Common myeloid progenitor, CD34-positive (primary cell): ENCODE measurements at regions not wholly inside any gene's neighbourhood (a gene's known extent, or its start where the extent isn't known, plus 50 kb on each side); places are given as distances from the start of the nearest gene placed in this dataset.

Source experiments
- CTCF ChIA-PET: fragments of 350-600 bp; sonication (Branson Sonifier 250); formaldehyde crosslinking; loops from one replicate; lab custom pipeline; 2021; ENCODE audit warnings: antibody characterized with exemption; lab: Charles Lee
- POLR2A ChIA-PET: fragments of 350-600 bp; sonication (Branson Sonifier 250); formaldehyde crosslinking; loops from one replicate; lab custom pipeline; 2021; ENCODE audit warnings: antibody characterized with exemption; lab: Charles Lee
- DNase-seq, 3 donors: peaks; one replicate each; pipeline versions ENCODE4 v3.0.0 to v3.0.0-alpha.2; 2013
- H3K27ac ChIP-seq, 2 experiments: 1 replicate in 1 of 2; 2 replicates in 1 of 2; pipeline ENCODE4 v1.7.0; 2013; ENCODE audit warnings: inconsistent platforms in 2 of 2, low read length in 2 of 2, mild to moderate bottlenecking in 2 of 2, low read depth in 1 of 2, moderate library complexity in 1 of 2; ENCODE audit not compliant: severe bottlenecking in 2 of 2, insufficient read depth in 1 of 2, poor library complexity in 1 of 2
- H3K27me3 ChIP-seq, 5 experiments: replicated peaks in 2 of 5; 1 replicate in 3 of 5; 2 replicates in 2 of 5; pipeline versions ENCODE4 v1.6.1 to v1.7.0; 2013; ENCODE audit warnings: low read length in 4 of 5, mild to moderate bottlenecking in 2 of 5, moderate library complexity in 2 of 5, inconsistent platforms in 1 of 5; ENCODE audit not compliant: insufficient read depth in 5 of 5, control insufficient read depth in 4 of 5
- H3K36me3 ChIP-seq, 4 experiments: 1 replicate in 2 of 4; 2 replicates in 2 of 4; pipeline versions ENCODE4 v1.6.1 to v1.7.0; 2013; ENCODE audit warnings: low read length in 3 of 4, control low read depth in 1 of 4, mild to moderate bottlenecking in 1 of 4; ENCODE audit not compliant: control insufficient read depth in 4 of 4, insufficient read depth in 4 of 4
- H3K4me1 ChIP-seq, 4 experiments: 1 replicate in 3 of 4; 2 replicates in 1 of 4; pipeline versions ENCODE4 v1.6.1 to v1.7.1; 2013; ENCODE audit warnings: low read length in 3 of 4, mild to moderate bottlenecking in 3 of 4, control low read depth in 1 of 4, inconsistent platforms in 1 of 4, moderate library complexity in 1 of 4; ENCODE audit not compliant: control insufficient read depth in 4 of 4, insufficient read depth in 4 of 4; ENCODE audit errors: control extremely low read depth in 1 of 4
- H3K4me3 ChIP-seq, 7 experiments: 1 replicate in 4 of 7; 2 replicates in 3 of 7; pipeline versions ENCODE4 v1.5.1 to v1.7.0; 2013; ENCODE audit warnings: mild to moderate bottlenecking in 7 of 7, low read length in 6 of 7, moderate library complexity in 6 of 7, inconsistent platforms in 2 of 7, low read depth in 2 of 7, control low read depth in 1 of 7; ENCODE audit not compliant: insufficient read depth in 4 of 7, control insufficient read depth in 1 of 7; ENCODE audit errors: extremely low read depth in 1 of 7
- H3K9me3 ChIP-seq, 5 experiments: 1 replicate in 4 of 5; 2 replicates in 1 of 5; pipeline versions ENCODE4 v1.6.1 to v1.7.1; 2013; ENCODE audit warnings: low read length in 4 of 5, mild to moderate bottlenecking in 2 of 5, inconsistent platforms in 1 of 5, low read depth in 1 of 5, moderate library complexity in 1 of 5; ENCODE audit not compliant: control insufficient read depth in 4 of 5, insufficient read depth in 2 of 5; ENCODE audit errors: control extremely low read depth in 1 of 5
- WGBS: methylation state at CpG from one replicate; pipeline ENCODE4 v1.1.5; 2013; ENCODE audit not compliant: insufficient coverage; 5-methylcytosine and 5-hydroxymethylcytosine counted together

DNA sequence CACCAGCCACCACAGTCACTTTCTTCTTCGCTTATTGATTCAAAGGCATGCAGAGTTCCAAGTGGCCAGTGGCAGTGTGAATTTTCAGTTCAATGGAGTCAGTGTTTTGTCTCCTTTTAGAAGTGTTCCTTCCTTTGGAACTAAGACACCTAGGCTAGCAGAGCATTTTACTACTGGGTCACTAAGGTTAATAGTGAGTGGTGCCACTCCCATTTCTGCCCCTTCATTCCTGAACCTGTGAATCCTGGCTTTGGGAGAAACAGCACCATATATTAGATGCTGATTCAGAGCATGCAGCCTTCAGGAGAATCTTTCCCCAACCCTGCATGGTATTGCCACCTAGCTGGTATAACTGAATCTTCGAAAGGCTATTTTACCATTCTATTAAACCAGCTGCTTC lies 312.7 kb downstream of the HRH4 start:
- ChIA-PET POLR2A (interaction anchor here (0.6 kb wide), 1 partner anchor 71 kb away, joined by 3 read pairs; no protein-coding TSS in a partner anchor), CTCF (no interaction called here)
- no peak overlapping the region for H3K4me3 ChIP-seq
- WGBS, result no CpG with 5 or more reads among the region's 2 CpGs
- H3K9me3 ChIP-seq, result peaks cover 0 to 3% (median 0%) of the 10 kb centered on the region in 5 experiments
- no peaks in the 10 kb centered on the region for H3K36me3 ChIP-seq
- H3K27me3 ChIP-seq, result no peaks in the 10 kb centered on the region
- no peaks in the 10 kb centered on the region for H3K4me1 ChIP-seq
- no peak overlapping the region for H3K27ac ChIP-seq
- DNase-seq, result no peak

DNA sequence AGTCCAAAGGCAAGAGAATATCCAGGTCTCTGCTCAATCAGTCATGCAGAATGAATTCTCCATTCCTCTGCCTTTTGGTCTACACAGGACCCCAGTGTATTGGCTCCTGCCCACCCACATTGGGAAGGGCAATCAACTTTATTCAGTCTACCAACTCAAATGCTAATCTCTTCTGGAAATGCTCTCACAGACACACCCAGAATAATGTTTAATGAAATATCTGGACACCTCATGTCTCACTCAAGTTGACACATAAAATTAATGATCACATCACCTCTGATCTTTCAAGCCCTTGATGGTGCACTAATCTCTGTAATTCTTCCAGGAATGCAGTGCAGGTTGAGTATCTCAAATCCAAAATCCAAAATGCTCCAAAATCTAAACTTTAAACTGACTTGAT lies 315.6 kb downstream of the HRH4 start:
- Histone ChIP-seq H3K9me3 (peaks cover 0 to 3% (median 0%) of the 10 kb centered on the region in 5 experiments), H3K27me3 (no peaks in the 10 kb centered on the region), H3K4me3 (no peak overlapping the region), H3K36me3 (no peaks in the 10 kb centered on the region), H3K27ac (no peak overlapping the region), H3K4me1 (no peaks in the 10 kb centered on the region)
- ChIA-PET CTCF (no interaction called here), POLR2A (no interaction called here)
- no peak for DNase-seq

DNA sequence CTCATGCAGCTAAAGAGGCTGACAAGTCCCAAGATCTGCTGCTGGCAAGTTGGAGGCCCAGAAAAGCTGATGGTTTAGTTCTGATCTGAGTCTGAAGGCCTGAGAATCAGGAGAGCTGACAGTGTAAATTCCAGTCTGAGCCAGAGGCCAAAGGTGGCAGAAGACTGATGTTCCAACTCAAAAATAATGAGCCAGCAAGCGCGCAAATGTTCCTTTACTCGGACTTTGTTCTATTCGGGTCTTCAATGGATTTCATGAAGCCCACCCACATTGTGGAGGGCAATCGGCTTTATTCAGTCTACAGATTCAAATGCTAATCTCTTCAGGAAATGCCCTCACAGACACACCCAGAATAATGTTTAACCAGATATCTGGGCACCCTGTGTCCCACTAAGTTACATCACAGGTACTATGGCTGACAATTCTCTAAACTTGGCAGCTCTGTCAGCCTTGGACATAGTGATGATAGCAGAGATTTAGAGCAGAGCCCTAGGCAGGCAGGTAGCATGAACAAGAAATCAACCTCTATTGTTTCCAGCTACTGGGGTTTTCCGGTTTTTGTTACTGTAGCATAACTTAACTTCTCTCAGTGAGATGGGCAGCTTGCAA lies 318.5 kb downstream of the HRH4 start:
- H3K4me1 ChIP-seq, result no peaks in the 10 kb centered on the region
- H3K27ac ChIP-seq, result no peak overlapping the region
- H3K36me3 ChIP-seq, result no peaks in the 10 kb centered on the region
- H3K27me3 ChIP-seq, result no peaks in the 10 kb centered on the region
- DNase-seq, result no peak
- CTCF ChIA-PET, result no interaction called here
- peaks cover 0 to 3% (median 0%) of the 10 kb centered on the region in 5 experiments for H3K9me3 ChIP-seq
- POLR2A ChIA-PET, result no interaction called here
- H3K4me3 ChIP-seq, result no peak overlapping the region
- 100% methylated on average over 5 of the region's 6 CpGs for WGBS

DNA sequence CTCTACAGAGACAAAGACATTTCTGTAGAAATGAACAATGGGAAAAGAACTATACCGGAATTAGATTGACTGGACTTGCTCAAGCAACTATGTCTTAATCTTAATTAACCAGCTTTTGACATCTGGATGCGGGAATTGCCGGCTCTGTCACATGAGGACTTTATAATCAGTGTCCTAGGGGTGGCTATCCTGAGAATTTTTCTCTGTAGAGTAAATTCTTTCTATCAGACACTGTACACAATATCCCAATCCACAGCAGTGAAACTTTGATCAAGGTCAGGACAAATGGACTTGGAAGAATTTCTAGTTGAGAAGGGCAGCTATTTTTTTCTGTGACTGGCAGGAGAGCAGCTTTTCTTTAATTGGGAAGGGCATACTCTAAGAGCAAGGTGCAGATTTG lies 322.1 kb downstream of the HRH4 start:
- POLR2A ChIA-PET, result no interaction called here
- no peaks in the 10 kb centered on the region for H3K36me3 ChIP-seq
- CTCF ChIA-PET, result no interaction called here
- H3K9me3 ChIP-seq, result peaks cover 0 to 3% (median 0%) of the 10 kb centered on the region in 5 experiments
- DNase-seq, result no peak
- no peak overlapping the region for H3K27ac ChIP-seq
- H3K4me3 ChIP-seq, result no peak overlapping the region
- no peaks in the 10 kb centered on the region for H3K4me1 ChIP-seq
- no peaks in the 10 kb centered on the region for H3K27me3 ChIP-seq
- WGBS, result 96% methylated on average over 3 of the region's 3 CpGs

DNA sequence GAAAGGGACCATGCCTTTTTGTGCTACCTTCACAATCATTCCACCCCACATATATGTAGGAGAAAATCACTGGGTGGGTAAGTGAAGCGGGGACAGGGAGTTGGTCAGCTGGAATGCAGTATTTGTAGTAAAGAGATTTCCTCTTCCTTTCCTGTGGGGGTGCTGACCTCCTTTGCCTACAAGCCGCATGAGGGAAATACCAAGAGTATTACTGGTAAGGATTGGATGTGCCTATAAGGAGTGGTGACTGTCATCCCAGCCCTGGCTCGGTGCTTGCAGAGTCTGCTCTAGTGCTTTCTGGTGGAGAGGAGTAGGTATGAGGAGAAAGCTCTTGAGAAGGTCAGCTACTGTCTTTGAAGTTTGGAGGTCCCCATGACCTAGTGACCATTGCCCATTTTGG lies 324.6 kb downstream of the HRH4 start:
- Histone ChIP-seq H3K4me1 (no peaks in the 10 kb centered on the region), H3K9me3 (peaks cover 0 to 7% (median 3%) of the 10 kb centered on the region in 5 experiments), H3K4me3 (no peak overlapping the region), H3K27ac (no peak overlapping the region), H3K36me3 (no peaks in the 10 kb centered on the region), H3K27me3 (no peaks in the 10 kb centered on the region)
- ChIA-PET CTCF (no interaction called here), POLR2A (no interaction called here)
- no CpG with 5 or more reads among the region's 3 CpGs for WGBS
- no peak for DNase-seq

DNA sequence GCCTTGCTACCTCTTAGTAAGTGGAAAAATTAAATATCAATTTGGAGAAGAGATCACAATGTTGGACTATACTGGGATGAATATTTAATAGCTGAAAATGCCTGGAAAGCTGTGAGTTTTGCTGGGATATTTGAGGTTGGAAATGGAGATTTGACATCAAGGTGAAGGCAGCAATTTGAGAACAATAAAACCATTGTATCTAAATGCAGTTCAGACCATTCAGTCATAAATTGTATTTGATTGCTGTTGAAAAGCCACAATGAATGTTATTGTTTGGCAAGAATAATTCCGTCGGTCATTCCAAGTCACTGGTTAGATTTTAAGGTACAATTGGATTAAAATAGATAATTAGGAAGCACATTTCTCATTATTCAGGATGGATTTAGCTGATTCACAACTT lies 325.6 kb downstream of the HRH4 start:
- Histone ChIP-seq H3K27me3 (no peaks in the 10 kb centered on the region), H3K36me3 (no peaks in the 10 kb centered on the region), H3K4me3 (no peak overlapping the region), H3K27ac (no peak overlapping the region), H3K9me3 (peaks cover 0 to 7% (median 4%) of the 10 kb centered on the region in 5 experiments), H3K4me1 (no peaks in the 10 kb centered on the region)
- WGBS, result no CpG with 5 or more reads among the region's 2 CpGs
- no peak for DNase-seq
- POLR2A ChIA-PET, result no interaction called here
- CTCF ChIA-PET, result no interaction called here

GRCh38 chr18:24790347-24790746 lies 329.9 kb downstream of the HRH4 start:
- no peak for DNase-seq
- Histone ChIP-seq H3K9me3 (peaks cover 0 to 7% (median 4%) of the 10 kb centered on the region in 5 experiments), H3K27me3 (no peaks in the 10 kb centered on the region), H3K27ac (no peak overlapping the region), H3K4me3 (no peak overlapping the region), H3K36me3 (no peaks in the 10 kb centered on the region), H3K4me1 (no peaks in the 10 kb centered on the region)
- ChIA-PET POLR2A (no interaction called here), CTCF (no interaction called here)
- WGBS, result 89% methylated on average over 4 of the region's 4 CpGs
